GM19043 (cell line): ENCODE measurements at regions not wholly inside any gene's neighbourhood (a gene's known extent, or its start where the extent isn't known, plus 50 kb on each side); places are given as distances from the start of the nearest gene placed in this dataset.

Source experiments
- ATAC-seq: cut with Tn5 transposase; IDR thresholded peaks from one replicate; pipeline ENCODE4 v1.9.1; 2021; ENCODE audit warnings: low read depth; ENCODE audit not compliant: unreplicated experiment

DNA sequence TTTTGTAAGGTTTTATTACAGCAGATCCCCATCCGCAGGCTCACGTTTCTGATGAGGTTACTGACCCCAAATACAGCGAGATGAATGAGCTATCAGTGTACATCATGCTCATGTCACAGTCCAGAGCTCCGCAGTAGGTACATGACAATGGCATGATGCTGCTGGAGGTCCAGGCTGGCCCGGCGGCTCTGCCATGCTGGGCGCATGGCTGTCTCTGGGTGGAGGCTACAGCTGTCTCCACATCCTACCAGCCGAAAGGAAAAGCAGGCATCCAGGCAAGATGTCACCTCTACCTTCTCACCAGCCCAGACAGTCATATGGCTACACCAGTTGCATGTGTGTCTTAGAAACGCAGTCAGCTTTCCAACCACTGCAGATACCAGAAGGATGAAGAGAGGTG, 90.9 kb upstream of the RNF32 start:
- ATAC-seq = no peak

DNA sequence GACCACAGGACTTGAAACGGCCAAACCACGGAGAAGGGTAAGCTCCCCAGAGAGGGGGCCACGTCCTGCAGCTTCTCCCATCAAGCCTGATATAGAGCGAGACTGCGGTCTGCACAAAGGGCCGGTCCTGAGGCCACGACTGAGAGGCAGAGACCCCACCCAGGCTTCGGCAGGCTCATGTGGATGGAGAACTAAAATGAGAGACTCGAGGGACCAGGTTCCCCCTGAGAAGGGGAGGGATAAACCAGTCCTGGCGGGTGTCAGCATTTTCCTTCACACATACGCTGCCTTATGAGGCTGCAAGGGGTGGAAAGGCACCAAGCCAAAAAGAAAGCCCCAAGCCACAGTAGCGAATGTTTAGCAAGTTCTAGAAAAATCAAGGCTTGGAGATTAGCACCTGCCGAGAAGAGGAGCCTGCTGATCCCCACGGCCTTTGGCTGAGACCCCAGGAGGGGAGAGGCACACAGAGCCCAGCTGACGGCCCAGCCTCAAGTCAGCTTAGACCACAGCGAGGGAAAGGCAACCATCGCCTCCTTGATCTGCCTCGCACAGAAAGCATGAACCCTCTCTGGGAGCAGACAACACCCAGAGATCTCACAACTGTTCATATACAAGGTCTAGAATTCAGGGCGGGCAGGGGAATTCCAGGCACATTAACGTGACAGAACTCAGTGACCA, 92.6 kb upstream of the RNF32 start:
- no peak for ATAC-seq

DNA sequence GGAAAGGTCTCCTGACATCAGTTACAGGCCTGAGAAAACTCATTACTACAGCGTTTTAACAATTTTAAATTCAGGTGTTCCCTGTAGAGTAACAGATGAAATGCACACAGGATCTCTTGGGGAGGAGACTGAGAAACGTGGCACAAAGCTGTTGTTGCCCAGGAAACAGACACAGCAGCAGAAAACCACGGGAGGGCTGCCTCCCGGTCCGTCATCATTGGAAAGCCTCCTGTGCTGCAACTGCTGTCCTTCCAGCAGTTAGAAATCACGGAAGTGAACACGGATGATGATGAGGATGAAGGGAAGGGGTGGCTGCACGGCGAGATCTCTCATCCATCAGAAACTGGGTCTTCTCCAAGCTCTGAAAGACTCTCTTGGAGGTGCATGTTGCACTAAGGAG, 94.6 kb upstream of the RNF32 start:
- ATAC-seq = no peak

DNA sequence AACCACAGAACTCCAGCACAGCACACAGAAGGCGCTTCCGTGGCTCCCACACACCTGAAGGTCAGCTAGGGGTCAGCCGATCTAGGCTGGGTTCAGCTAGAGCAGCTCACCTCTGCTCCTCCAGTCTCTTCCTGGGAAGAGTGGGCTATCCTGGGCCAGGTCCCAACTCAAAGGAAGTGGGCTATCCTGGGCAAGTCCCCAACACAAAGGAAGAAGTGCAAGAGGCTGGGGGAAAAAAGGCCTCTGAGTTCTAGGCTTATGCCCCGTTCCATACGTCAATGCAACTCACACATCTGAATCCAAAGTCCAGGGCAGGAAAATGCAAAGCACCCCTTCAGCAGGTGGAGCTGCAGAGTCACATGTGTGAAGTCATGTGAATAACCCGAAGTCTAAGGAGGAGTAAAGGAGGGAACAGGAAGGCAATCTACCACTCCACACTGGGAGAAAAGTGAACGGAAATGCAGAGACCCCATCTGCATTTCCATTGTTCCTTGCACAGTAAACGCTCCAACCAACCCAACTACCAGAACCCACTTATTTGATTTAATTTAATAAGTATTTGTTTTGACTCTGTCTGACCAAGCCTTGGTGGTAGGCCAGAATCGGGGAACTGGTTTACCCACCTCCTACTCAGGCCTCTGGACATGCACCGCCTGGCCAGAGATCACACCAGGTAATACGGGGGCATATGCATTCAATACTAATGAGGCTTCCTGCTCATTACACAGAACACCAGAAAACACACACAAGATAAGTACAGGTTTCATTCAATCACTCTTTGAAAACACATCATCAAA, 95.5 kb upstream of the RNF32 start:
- no peak for ATAC-seq

DNA sequence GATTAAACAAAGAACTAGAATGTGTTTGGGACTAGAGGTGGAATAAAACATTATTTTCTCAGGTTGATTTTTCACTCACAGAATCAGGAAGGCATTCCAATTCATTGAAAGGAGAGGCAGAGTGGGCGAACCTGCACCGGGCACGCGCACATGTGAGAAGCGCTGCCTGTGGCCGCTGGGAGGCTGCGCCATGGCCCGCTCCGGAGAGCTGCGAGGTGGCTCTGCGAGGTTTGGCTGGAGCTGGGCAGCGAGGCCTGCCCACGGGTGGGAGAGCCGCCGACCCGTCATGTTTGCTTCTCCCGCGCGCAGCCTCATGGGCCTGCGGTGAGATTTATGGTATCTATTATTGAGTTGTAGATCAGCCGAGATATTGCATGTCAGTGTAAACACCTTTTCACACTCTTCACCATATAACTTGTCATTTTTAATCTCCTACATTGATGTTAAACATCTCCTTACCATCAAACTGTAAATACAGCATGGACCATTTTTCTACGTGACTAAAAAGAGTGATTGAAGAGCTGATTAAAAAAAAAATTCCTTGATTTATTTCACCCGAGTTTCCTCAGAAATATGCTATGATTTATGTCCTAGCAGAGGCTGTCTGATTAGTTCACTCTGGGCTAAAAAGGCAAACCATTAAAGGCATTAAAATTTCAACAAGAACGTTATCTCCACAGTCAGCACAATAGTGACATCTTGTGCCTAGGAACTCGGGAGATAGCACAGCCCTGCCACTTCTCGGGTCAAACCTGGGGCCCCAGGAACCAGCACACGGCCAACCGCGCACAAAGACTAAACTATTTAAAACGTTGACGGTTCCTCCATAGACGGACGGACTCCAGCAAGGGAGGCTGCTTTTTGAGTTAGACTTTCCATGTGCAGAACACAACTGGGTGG, 96.6 kb upstream of the RNF32 start:
- no peak for ATAC-seq

- no peak for ATAC-seq
These were observed 99.9 kb upstream of the RNF32 start for GRCh38 chr7:156540619-156541165.

DNA sequence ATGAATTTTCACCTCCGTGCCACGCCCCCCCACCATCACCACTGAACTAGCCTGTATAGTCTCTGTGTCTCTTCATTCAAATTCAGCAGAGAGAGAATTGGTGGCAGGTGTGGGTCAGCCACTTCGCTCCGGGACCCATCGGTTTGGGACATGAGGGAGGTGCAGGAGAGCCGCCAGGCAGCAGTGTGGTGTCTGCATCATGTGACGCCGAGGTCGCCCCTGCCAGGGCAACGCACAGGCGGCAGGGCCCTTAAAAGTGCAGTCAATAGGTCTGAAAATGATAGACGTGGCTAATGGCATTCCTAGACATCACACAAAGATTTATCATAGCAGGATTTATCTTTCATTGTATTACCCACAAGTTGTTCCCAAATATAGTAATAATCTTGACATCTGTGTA, 100.6 kb upstream of the RNF32 start:
- ATAC-seq = no peak

DNA sequence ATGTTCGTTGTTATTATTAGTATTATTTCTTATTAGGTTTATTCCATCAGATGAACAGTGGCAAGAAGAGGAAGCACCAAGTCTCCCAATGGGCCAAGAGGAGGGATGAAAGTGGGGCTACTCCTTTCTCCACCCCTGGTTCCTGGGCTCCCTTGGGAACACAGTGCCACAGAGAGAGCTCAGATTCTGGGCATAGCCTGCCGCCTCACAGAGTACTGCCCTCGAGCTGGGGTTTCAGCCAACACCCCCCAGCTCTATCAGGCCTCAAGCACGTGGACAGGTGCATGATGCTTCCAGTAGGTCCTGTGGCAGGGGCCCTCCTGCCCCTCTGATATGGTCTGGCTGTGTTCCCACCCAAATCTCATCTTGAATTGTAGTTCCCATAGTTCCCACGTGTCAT, 103.6 kb upstream of the RNF32 start:
- no peak for ATAC-seq

DNA sequence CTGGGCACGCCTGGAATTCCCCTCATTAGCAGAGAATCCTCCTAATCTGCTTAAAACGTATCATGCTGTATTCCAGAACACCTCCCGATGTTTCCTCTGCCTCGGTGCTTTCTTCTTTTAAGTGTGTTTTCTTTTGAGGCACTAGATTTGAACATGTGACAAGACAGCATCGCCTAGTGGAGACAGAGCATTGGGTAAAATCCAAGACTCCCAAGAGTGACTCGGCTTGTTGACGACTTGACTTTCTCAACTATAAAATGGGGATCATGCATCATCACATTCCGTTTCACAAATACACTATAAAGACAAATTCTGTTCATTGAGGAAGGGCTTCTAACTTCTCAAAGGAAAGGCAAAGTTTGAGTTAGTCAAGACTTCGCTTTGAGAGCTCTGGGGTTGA, 105.6 kb upstream of the RNF32 start:
- no peak for ATAC-seq

DNA sequence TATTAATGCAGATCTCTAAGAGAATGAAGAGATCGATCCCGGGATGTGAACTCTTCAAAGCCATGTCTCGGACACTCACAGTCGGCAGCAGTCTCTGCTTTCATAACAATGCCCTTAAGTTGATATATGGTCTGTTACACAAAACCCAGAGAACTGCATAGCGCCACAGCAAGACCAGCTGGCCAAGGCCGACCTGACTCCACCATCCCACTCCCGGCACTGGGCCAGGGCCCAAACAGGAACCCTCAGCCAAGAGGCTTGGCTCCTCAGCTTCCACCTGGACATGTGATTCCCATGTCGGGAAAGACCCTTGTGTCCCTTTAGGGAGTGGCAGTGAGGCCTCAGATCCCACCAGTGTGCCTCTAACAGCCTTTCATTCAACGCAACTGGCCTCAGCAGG, 106.6 kb upstream of the RNF32 start:
- no peak for ATAC-seq

DNA sequence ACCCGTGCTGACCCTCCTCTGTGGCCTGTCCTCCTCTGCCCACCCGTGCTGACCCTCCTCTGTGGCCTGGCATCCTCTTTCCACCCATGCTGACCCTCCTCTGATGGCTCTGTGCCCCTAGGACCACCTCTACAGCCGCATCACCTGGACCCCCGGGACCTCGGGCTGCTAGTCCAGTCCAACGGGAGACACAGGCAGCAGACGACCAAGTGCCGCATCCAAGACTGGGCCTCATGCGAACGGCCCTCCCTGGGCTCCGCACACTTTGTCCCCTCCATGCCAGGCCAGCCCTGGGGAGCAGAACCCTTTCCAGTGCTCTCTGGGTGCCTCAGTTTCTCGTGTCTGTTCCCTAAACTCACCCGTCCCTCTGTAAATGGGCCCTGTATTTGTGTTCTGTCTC, 107.2 kb upstream of the RNF32 start:
- ATAC-seq = no peak

DNA sequence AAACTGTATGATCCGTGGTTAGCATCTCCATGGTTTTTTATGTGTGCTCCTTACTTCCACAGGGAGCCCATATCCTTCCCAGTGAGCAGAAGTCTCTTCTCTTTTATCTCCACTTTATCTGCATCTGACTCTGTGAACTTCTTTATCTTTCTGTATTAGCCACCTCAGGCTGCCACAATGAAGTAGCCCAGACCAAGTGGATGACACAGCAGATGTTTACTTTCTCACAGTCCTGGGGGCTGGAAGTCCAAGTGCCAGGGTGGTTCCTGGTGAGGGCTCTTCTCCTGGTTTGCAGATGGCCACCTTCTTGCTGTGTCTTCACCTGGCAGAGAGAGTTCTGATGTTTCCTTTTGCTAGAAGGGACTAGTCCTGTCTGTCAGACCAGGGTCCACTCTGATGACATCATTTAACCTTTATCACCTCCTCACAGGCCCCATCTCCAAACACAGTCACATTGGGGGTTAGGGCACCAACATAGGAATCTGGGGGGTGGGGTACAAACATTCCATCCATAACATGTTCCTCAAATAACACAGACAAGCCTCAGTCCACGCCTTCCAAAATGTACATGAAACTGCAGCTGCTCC, 108.5 kb upstream of the RNF32 start:
- no peak for ATAC-seq

DNA sequence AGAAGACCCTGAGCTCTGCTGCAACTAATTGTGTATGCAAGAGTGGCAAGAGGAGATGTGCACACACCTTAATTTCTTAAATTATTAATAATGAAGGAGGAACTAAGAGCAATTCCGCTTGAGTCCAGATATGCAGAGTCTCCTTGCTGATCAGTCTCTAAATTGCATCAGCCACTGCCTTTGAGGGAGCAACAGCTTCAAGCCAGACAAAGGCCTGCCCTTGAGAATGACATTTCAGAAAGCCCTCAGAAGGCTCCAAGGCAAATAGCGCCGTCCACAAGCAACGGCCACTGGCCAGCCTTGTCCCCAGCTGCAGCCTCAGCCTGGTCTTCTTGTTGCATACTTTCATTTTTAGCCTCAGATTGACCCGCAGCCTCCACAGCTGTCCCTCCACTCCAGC, 110.6 kb upstream of the RNF32 start:
- ATAC-seq = no peak

- no peak for ATAC-seq
These were observed 113.1 kb upstream of the RNF32 start for GRCh38 chr7:156527458-156527890.

DNA sequence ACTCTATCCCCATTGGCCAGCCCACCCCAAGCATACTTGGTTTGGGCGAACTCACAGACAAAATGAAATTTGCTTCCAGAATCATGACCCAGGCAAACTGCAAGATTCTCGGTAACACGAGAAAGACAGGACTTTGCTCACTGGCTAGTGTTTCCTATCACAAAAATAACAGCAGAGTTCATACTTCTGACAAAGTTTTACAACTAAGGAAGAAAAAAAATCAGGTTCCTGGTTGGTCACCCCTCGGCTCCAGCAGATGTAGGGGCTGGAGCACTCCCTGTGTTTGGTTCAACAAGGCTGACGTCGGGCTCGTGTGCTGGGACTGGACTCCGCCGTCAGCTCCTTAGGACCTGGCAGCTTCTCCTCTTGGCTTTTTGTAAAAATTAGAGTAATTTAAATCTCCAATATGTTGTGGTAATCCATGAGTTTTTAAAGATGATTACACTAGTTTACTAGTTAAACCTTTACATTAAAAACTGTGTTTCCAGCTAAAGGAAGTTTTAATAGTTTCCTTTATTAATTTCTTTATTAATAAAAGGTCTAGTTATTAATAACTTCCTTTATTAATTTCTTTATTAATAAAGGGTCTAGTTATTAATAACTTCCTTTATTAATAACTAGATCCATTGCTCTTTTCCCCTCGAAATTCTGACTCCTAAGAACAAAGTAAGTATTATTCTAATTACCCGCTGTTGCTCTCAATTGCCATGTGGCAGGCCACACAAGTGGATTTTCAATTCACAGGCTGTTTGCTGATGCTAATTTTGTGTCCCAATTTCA, 115.6 kb upstream of the RNF32 start:
- no peak for ATAC-seq

DNA sequence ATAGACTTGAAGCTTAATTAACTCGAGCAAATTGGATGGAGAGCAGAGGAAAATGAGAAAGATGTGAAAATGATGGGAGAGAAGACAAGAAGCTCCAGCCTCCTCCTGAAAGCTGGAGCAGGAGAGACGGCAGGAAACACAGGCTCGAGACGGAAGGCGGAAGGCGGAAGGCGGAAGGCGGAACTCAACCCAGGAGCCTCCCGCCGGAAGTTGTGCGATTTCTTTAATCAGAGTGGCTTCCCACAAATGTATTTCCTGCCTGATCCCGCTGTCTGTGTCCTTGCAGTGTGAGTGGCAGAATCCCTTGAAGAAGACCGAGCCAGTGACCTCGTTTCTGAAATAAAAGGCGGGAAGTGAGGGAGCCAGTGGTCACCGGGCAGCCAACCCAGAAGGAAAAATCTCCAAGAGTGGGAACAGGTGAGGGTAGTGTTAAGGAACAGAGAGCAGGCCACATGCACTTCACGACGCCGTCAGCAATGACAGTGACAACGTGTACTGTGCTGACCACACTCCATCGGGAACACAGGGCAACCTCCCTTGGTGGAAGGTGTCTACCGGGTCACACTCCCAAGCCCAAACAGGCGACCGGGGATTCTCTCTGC, 117.0 kb upstream of the RNF32 start:
- no peak for ATAC-seq

GRCh38 chr7:156522801-156523200, 117.8 kb upstream of the RNF32 start:
- ATAC-seq = no peak

GRCh38 chr7:156519070-156519469, 121.5 kb upstream of the RNF32 start:
- no peak for ATAC-seq

GRCh38 chr7:156518466-156518865, 122.1 kb upstream of the RNF32 start:
- ATAC-seq = no peak
